Calu3 (cell line): ENCODE measurements at regions not wholly inside any gene's neighbourhood (a gene's known extent, or its start where the extent isn't known, plus 50 kb on each side); places are given as distances from the start of the nearest gene placed in this dataset.

Source experiments
- BruUV-seq: library from RNA; stranded (reverse); fragments of 400-500 nt; replicated peaks from 2 replicates; lab custom pipeline; 2021; lab: Mats Ljungman, UMichigan
- CTCF ChIA-PET: fragments of 300-600 bp; sonication (Branson Sonifier 250); formaldehyde crosslinking; loops from one replicate; lab custom pipeline; 2022; ENCODE audit warnings: antibody characterized with exemption; lab: Charles Lee
- DNase-seq: peaks from one replicate; pipeline ENCODE4 v3.0.0; 2022
- H3K27ac Mint-ChIP-seq: one replicate; pipeline ENCODE4 v1.8.0; 2022; ENCODE audit warnings: mixed read lengths; ENCODE audit not compliant: unreplicated experiment
- H3K27me3 Mint-ChIP-seq: one replicate; pipeline ENCODE4 v1.8.0; 2022; ENCODE audit warnings: mixed read lengths; ENCODE audit not compliant: unreplicated experiment
- H3K36me3 Mint-ChIP-seq: one replicate; pipeline ENCODE4 v1.8.0; 2022; ENCODE audit warnings: mild to moderate bottlenecking, moderate library complexity, mixed read lengths; ENCODE audit not compliant: insufficient read depth, unreplicated experiment
- H3K4me1 Mint-ChIP-seq: one replicate; pipeline ENCODE4 v1.8.0; 2022; ENCODE audit warnings: mild to moderate bottlenecking, low read depth, mixed read lengths; ENCODE audit not compliant: unreplicated experiment
- H3K4me3 Mint-ChIP-seq: one replicate; pipeline ENCODE4 v1.8.0; 2022; ENCODE audit warnings: mild to moderate bottlenecking, low read depth, moderate library complexity, mixed read lengths; ENCODE audit not compliant: unreplicated experiment
- H3K9me3 Mint-ChIP-seq: one replicate; pipeline ENCODE4 v1.8.0; 2022; ENCODE audit warnings: low read depth, mixed read lengths; ENCODE audit not compliant: unreplicated experiment
- CTCF ChIP-seq: fragments of 200-600 bp; IDR thresholded peaks from one replicate; pipeline ENCODE4 v1.8.0; 2022; ENCODE audit warnings: antibody characterized with exemption; ENCODE audit not compliant: unreplicated experiment
- intact Hi-C: fragments of 100-400 bp; cut with micrococcal nuclease; formaldehyde crosslinking; loops from one replicate; pipeline ENCODE4 v1.10.0; 2022; ENCODE audit not compliant: unreplicated experiment

DNA sequence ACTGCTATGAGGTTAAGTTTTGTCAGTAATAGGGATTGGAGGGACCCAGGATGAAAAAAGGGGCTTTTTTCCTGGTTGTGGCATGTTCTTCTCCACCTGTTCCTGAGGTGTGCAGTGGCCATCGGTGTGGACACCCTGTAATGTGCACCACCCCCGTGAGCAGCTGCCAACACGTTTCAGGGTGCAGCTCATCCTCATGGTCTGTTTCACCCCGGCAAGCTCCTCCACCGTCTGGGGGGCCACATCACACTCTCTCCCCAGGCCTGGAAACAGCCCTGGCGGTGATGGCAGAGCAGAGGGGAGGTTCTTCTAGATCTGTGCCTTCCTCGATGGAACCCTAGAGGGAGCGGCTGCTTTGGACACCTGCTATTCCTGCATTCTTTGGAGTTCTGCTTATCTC, 435.4 kb downstream of the MATN1 start:
- intact Hi-C loops, result no loop called here
- Mint-ChIP-seq H3K36me3 (no peaks in the 10 kb centered on the region), H3K4me1 (no peaks in the 10 kb centered on the region), H3K4me3 (no peak overlapping the region), H3K27ac (no peak overlapping the region), H3K27me3 (peaks cover 85% of the 10 kb centered on the region), H3K9me3 (no peaks in the 10 kb centered on the region)
- no peak for DNase-seq
- TF ChIP-seq CTCF, result no peak
- BruUV-seq, result no TSS peak
- CTCF ChIA-PET, result no interaction called here

- peaks cover 85% of the 10 kb centered on the region for H3K27me3 Mint-ChIP-seq
Observed at GRCh38 chr1:30286988-30287839, 436.2 kb downstream of the MATN1 start.

DNA sequence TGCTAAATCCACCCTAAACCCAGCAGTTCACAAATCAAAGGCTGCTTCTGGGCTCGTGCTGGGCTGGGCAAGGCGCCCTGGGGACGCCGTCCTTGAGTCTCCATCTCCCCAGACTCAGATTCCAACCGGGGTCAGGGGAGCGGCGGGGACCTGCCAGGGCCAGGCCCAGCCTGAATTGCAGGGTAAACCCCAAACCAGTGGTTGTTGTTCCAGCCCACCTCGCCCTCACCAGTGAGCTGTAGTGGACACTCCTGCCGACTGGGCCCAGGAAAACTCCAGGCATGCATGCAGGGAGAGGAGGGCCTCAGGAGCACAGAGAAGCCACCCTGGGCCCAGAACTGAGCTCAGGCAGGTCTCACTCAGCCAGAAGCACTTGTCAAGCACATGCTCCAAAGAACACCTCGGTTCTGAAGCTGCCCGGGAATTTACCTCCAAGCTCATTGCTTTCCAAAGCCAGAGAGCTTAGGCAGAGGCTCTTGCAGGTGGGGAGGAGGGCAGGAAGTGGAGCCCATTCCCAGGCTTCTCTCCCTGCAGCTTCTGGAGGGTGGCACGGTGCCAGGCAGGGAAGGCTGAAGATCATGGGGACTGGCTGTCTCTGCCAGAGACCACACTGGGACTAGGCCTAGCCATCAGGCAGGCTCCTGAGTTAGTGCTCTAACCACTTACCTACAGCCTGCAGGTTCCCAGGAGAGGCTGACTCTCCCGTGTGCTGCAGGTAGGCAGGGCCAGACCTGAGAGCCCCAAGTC, 437.0 kb downstream of the MATN1 start:
- H3K36me3 Mint-ChIP-seq, result no peaks in the 10 kb centered on the region
- H3K27ac Mint-ChIP-seq, result no peak overlapping the region
- peaks cover 85% of the 10 kb centered on the region for H3K27me3 Mint-ChIP-seq
- no peak overlapping the region for H3K4me3 Mint-ChIP-seq
- DNase-seq, result no peak
- no peak for TF ChIP-seq CTCF
- intact Hi-C loops, result no loop called here
- BruUV-seq, result no TSS peak
- H3K9me3 Mint-ChIP-seq, result no peaks in the 10 kb centered on the region
- H3K4me1 Mint-ChIP-seq, result no peaks in the 10 kb centered on the region
- CTCF ChIA-PET, result no interaction called here

More at GRCh38 chr1:30286988-30287839, 436.2 kb downstream of the MATN1 start:
- TF ChIP-seq CTCF, result no peak
- Mint-ChIP-seq H3K27ac (no peak overlapping the region), H3K9me3 (no peaks in the 10 kb centered on the region), H3K4me1 (no peaks in the 10 kb centered on the region), H3K36me3 (no peaks in the 10 kb centered on the region), H3K4me3 (no peak overlapping the region)
- no peak for DNase-seq
- intact Hi-C loops, result no loop called here
- no TSS peak for BruUV-seq
- CTCF ChIA-PET, result no interaction called here

GRCh38 chr1:30285501-30285932, 437.9 kb downstream of the MATN1 start:
- H3K27me3 Mint-ChIP-seq, result peaks cover 85% of the 10 kb centered on the region
- intact Hi-C loops, result no loop called here
- no TSS peak for BruUV-seq
- no peaks in the 10 kb centered on the region for H3K9me3 Mint-ChIP-seq
- no peak for DNase-seq
- CTCF ChIA-PET, result no interaction called here
- H3K27ac Mint-ChIP-seq, result no peak overlapping the region
- H3K4me3 Mint-ChIP-seq, result no peak overlapping the region
- H3K4me1 Mint-ChIP-seq, result no peaks in the 10 kb centered on the region
- H3K36me3 Mint-ChIP-seq, result no peaks in the 10 kb centered on the region
- no peak for TF ChIP-seq CTCF
